ENCODE measurements at regions not wholly inside any gene's neighbourhood (a gene's known extent, or its start where the extent isn't known, plus 50 kb on each side); places are given as distances from the start of the nearest gene placed in this dataset.

- no peaks in the 10 kb centered on the region for H4K20me1 ChIP-seq (ENCODE audit: insufficient read depth, low read depth, low read length)
- no peaks in the 10 kb centered on the region for H3K4me1 ChIP-seq (ENCODE audit: low read length)
- no peaks in the 10 kb centered on the region for H3K9me2 ChIP-seq (replicated peaks; ENCODE audit: insufficient read depth, low read length)
- DNase-seq, result peak; percentile 43
- no peak overlapping the region for H3K27ac ChIP-seq (ENCODE audit: low read length)
- H3K4me3 ChIP-seq (ENCODE audit: low read length), result no peak overlapping the region
- H3K4me2 ChIP-seq (ENCODE audit: low read depth, low read length, poor library complexity, severe bottlenecking), result no peak overlapping the region
- no peak overlapping the region for H3K9ac ChIP-seq (ENCODE audit: low read length)
- H3K9me3 ChIP-seq (ENCODE audit: low read length), result no peaks in the 10 kb centered on the region
- H3K27me3 ChIP-seq (ENCODE audit: low read length), result no peaks in the 10 kb centered on the region
- H2AFZ ChIP-seq (ENCODE audit: low read length), result no peak overlapping the region
- H3K79me2 ChIP-seq (ENCODE audit: low read length), result no peaks in the 10 kb centered on the region
- no peaks in the 10 kb centered on the region for H3K36me3 ChIP-seq (ENCODE audit: insufficient read depth, low read length)
Observed at GRCh38 chr9:88722753-88723152, 187.8 kb downstream of the NXNL2 start.

- no peak overlapping the region for H2AFZ ChIP-seq (ENCODE audit: low read length)
- no peaks in the 10 kb centered on the region for H3K9me3 ChIP-seq (ENCODE audit: low read length)
- H3K9ac ChIP-seq (ENCODE audit: low read length), result no peak overlapping the region
- no peaks in the 10 kb centered on the region for H3K9me2 ChIP-seq (replicated peaks; ENCODE audit: insufficient read depth, low read length)
- H3K4me2 ChIP-seq (ENCODE audit: low read depth, low read length, poor library complexity, severe bottlenecking), result no peak overlapping the region
- DNase-seq, result no peak
- no peaks in the 10 kb centered on the region for H3K27me3 ChIP-seq (ENCODE audit: low read length)
- H3K27ac ChIP-seq (ENCODE audit: low read length), result no peak overlapping the region
- H3K4me1 ChIP-seq (ENCODE audit: low read length), result no peaks in the 10 kb centered on the region
- H3K79me2 ChIP-seq (ENCODE audit: low read length), result no peaks in the 10 kb centered on the region
- H3K36me3 ChIP-seq (ENCODE audit: insufficient read depth, low read length), result no peaks in the 10 kb centered on the region
- H4K20me1 ChIP-seq (ENCODE audit: insufficient read depth, low read depth, low read length), result no peaks in the 10 kb centered on the region
- H3K4me3 ChIP-seq (ENCODE audit: low read length), result no peak overlapping the region
Observed at GRCh38 chr9:88723751-88724150, 188.8 kb downstream of the NXNL2 start.

GRCh38 chr9:88724331-88724730 is 189.4 kb downstream of the NXNL2 start:
- Histone ChIP-seq H3K9me3 (ENCODE audit: low read length) (no peaks in the 10 kb centered on the region), H3K36me3 (ENCODE audit: insufficient read depth, low read length) (no peaks in the 10 kb centered on the region), H4K20me1 (ENCODE audit: insufficient read depth, low read depth, low read length) (no peaks in the 10 kb centered on the region), H3K4me2 (ENCODE audit: low read depth, low read length, poor library complexity, severe bottlenecking) (no peak overlapping the region), H3K4me3 (ENCODE audit: low read length) (no peak overlapping the region), H3K27ac (ENCODE audit: low read length) (no peak overlapping the region), H3K79me2 (ENCODE audit: low read length) (no peaks in the 10 kb centered on the region), H3K27me3 (ENCODE audit: low read length) (no peaks in the 10 kb centered on the region), H3K4me1 (ENCODE audit: low read length) (no peaks in the 10 kb centered on the region), H3K9me2 (replicated peaks; ENCODE audit: insufficient read depth, low read length) (no peaks in the 10 kb centered on the region), H3K9ac (ENCODE audit: low read length) (no peak overlapping the region), H2AFZ (ENCODE audit: low read length) (no peak overlapping the region)
- no peak for DNase-seq

- no peaks in the 10 kb centered on the region for H3K4me1 ChIP-seq (ENCODE audit: low read length)
- H3K36me3 ChIP-seq (ENCODE audit: insufficient read depth, low read length), result no peaks in the 10 kb centered on the region
- H3K79me2 ChIP-seq (ENCODE audit: low read length), result no peaks in the 10 kb centered on the region
- no peak overlapping the region for H3K9ac ChIP-seq (ENCODE audit: low read length)
- H3K9me3 ChIP-seq (ENCODE audit: low read length), result no peaks in the 10 kb centered on the region
- no peaks in the 10 kb centered on the region for H4K20me1 ChIP-seq (ENCODE audit: insufficient read depth, low read depth, low read length)
- H3K4me3 ChIP-seq (ENCODE audit: low read length), result no peak overlapping the region
- no peak overlapping the region for H3K4me2 ChIP-seq (ENCODE audit: low read depth, low read length, poor library complexity, severe bottlenecking)
- no peak overlapping the region for H2AFZ ChIP-seq (ENCODE audit: low read length)
- H3K27me3 ChIP-seq (ENCODE audit: low read length), result no peaks in the 10 kb centered on the region
- no peak overlapping the region for H3K27ac ChIP-seq (ENCODE audit: low read length)
- no peaks in the 10 kb centered on the region for H3K9me2 ChIP-seq (replicated peaks; ENCODE audit: insufficient read depth, low read length)
- no peak for DNase-seq
Observed at GRCh38 chr9:88725300-88726019, 190.5 kb downstream of the NXNL2 start.

- Histone ChIP-seq H4K20me1 (ENCODE audit: insufficient read depth, low read depth, low read length) (no peaks in the 10 kb centered on the region), H3K36me3 (ENCODE audit: insufficient read depth, low read length) (no peaks in the 10 kb centered on the region), H3K79me2 (ENCODE audit: low read length) (no peaks in the 10 kb centered on the region), H3K9ac (ENCODE audit: low read length) (no peak overlapping the region), H3K9me2 (replicated peaks; ENCODE audit: insufficient read depth, low read length) (no peaks in the 10 kb centered on the region), H3K4me3 (ENCODE audit: low read length) (no peak overlapping the region), H3K27ac (ENCODE audit: low read length) (no peak overlapping the region), H3K4me2 (ENCODE audit: low read depth, low read length, poor library complexity, severe bottlenecking) (no peak overlapping the region), H3K9me3 (ENCODE audit: low read length) (no peaks in the 10 kb centered on the region), H3K27me3 (ENCODE audit: low read length) (no peaks in the 10 kb centered on the region), H2AFZ (ENCODE audit: low read length) (no peak overlapping the region), H3K4me1 (ENCODE audit: low read length) (no peaks in the 10 kb centered on the region)
- DNase-seq, result no peak
Observed at GRCh38 chr9:88726803-88727202, 191.8 kb downstream of the NXNL2 start.

- Histone ChIP-seq H3K4me3 (ENCODE audit: low read length) (no peak overlapping the region), H3K79me2 (ENCODE audit: low read length) (no peaks in the 10 kb centered on the region), H3K4me2 (ENCODE audit: low read depth, low read length, poor library complexity, severe bottlenecking) (no peak overlapping the region), H3K4me1 (ENCODE audit: low read length) (no peaks in the 10 kb centered on the region), H3K9me2 (replicated peaks; ENCODE audit: insufficient read depth, low read length) (no peaks in the 10 kb centered on the region), H3K27me3 (ENCODE audit: low read length) (no peaks in the 10 kb centered on the region), H4K20me1 (ENCODE audit: insufficient read depth, low read depth, low read length) (no peaks in the 10 kb centered on the region), H3K9ac (ENCODE audit: low read length) (no peak overlapping the region), H2AFZ (ENCODE audit: low read length) (no peak overlapping the region), H3K9me3 (ENCODE audit: low read length) (no peaks in the 10 kb centered on the region), H3K36me3 (ENCODE audit: insufficient read depth, low read length) (no peaks in the 10 kb centered on the region), H3K27ac (ENCODE audit: low read length) (no peak overlapping the region)
- DNase-seq, result no peak
Observed at GRCh38 chr9:88730780-88731179, 195.8 kb downstream of the NXNL2 start.

GRCh38 chr9:88732128-88732527 is 197.2 kb downstream of the NXNL2 start:
- Histone ChIP-seq H3K36me3 (ENCODE audit: insufficient read depth, low read length) (no peaks in the 10 kb centered on the region), H3K27me3 (ENCODE audit: low read length) (no peaks in the 10 kb centered on the region), H3K9me3 (ENCODE audit: low read length) (no peaks in the 10 kb centered on the region), H3K9me2 (replicated peaks; ENCODE audit: insufficient read depth, low read length) (no peaks in the 10 kb centered on the region), H3K4me2 (ENCODE audit: low read depth, low read length, poor library complexity, severe bottlenecking) (no peak overlapping the region), H3K79me2 (ENCODE audit: low read length) (no peaks in the 10 kb centered on the region), H2AFZ (ENCODE audit: low read length) (no peak overlapping the region), H3K4me3 (ENCODE audit: low read length) (no peak overlapping the region), H4K20me1 (ENCODE audit: insufficient read depth, low read depth, low read length) (no peaks in the 10 kb centered on the region), H3K4me1 (ENCODE audit: low read length) (no peaks in the 10 kb centered on the region), H3K9ac (ENCODE audit: low read length) (no peak overlapping the region), H3K27ac (ENCODE audit: low read length) (no peak overlapping the region)
- DNase-seq, result no peak

GRCh38 chr9:88733651-88734421 is 198.9 kb downstream of the NXNL2 start:
- Histone ChIP-seq H4K20me1 (ENCODE audit: insufficient read depth, low read depth, low read length) (no peaks in the 10 kb centered on the region), H3K9me2 (replicated peaks; ENCODE audit: insufficient read depth, low read length) (no peaks in the 10 kb centered on the region), H3K36me3 (ENCODE audit: insufficient read depth, low read length) (no peaks in the 10 kb centered on the region), H3K79me2 (ENCODE audit: low read length) (no peaks in the 10 kb centered on the region), H3K27ac (ENCODE audit: low read length) (no peak overlapping the region), H3K4me1 (ENCODE audit: low read length) (no peaks in the 10 kb centered on the region), H3K4me2 (ENCODE audit: low read depth, low read length, poor library complexity, severe bottlenecking) (no peak overlapping the region), H3K27me3 (ENCODE audit: low read length) (no peaks in the 10 kb centered on the region), H3K4me3 (ENCODE audit: low read length) (no peak overlapping the region), H3K9me3 (ENCODE audit: low read length) (no peaks in the 10 kb centered on the region), H2AFZ (ENCODE audit: low read length) (no peak overlapping the region), H3K9ac (ENCODE audit: low read length) (no peak overlapping the region)
- DNase-seq, result no peak

All from Karpas-422 (cell line).